Fibroblast of lung (primary cell): ENCODE measurements at regions not wholly inside any gene's neighbourhood (a gene's known extent, or its start where the extent isn't known, plus 50 kb on each side); places are given as distances from the start of the nearest gene placed in this dataset.

Experiments
- CTCF ChIP-seq, 2 donors: IDR thresholded peaks in 1 of 2; conservative IDR thresholded peaks in 1 of 2; 1 replicate in 1 of 2; 2 replicates in 1 of 2; pipeline ENCODE4 v1.5.1; 2011 to 2012; ENCODE audit warnings: low read length in 2 of 2, control low read depth in 1 of 2, inconsistent platforms in 1 of 2, low read depth in 1 of 2, mild to moderate bottlenecking in 1 of 2
- EZH2 ChIP-seq: IDR thresholded peaks from 2 replicates; pipeline ENCODE4 v1.5.1; 2012; ENCODE audit warnings: low read length, control low read depth, mild to moderate bottlenecking; ENCODE audit errors: missing control alignments

- TF ChIP-seq CTCF (conservative IDR thresholded peaks at IDR 0.05 in 1 of 2, IDR thresholded peaks at IDR 0.05 in 1 of 2; ENCODE audit: low read depth in 1 of 2, low read length in 2 of 2) (no peak), EZH2 (no peak)
Measured at GRCh38 chr6:76764057-76764456, 691.6 kb upstream of the IMPG1 start.
